ENCODE measurements at regions not wholly inside any gene's neighbourhood (a gene's known extent, or its start where the extent isn't known, plus 50 kb on each side); places are given as distances from the start of the nearest gene placed in this dataset.

GRCh38 chr22:46053563-46054090 is 76.7 kb upstream of the WNT7B start:
- peak; percentile 97 for FAIRE-seq
- peak; percentile 87 for DNase-seq (ENCODE audit: low spot score)

GRCh38 chr22:46054091-46055073 is 77.4 kb upstream of the WNT7B start:
- FAIRE-seq (no peak), DNase-seq (ENCODE audit: low spot score) (peak; percentile 79)

GRCh38 chr22:46055181-46055875 is 78.4 kb upstream of the WNT7B start:
- FAIRE-seq: peak; percentile 77
- no peak for DNase-seq (ENCODE audit: low spot score)

- DNase-seq (ENCODE audit: low spot score) (no peak), FAIRE-seq (no peak)
Observed at GRCh38 chr22:46055911-46056545, 79.1 kb upstream of the WNT7B start.

GRCh38 chr22:46056546-46057245 is 79.7 kb upstream of the WNT7B start:
- DNase-seq (ENCODE audit: low spot score) (no peak), FAIRE-seq (no peak)

GRCh38 chr22:46057246-46058090 is 80.5 kb upstream of the WNT7B start:
- FAIRE-seq: no peak
- no peak for DNase-seq (ENCODE audit: low spot score)

GRCh38 chr22:46058091-46058420 is 81.1 kb upstream of the WNT7B start:
- DNase-seq (ENCODE audit: low spot score) (no peak), FAIRE-seq (no peak)

GRCh38 chr22:46058591-46059519 is 81.9 kb upstream of the WNT7B start:
- DNase-seq (ENCODE audit: low spot score) (no peak), FAIRE-seq (no peak)

- FAIRE-seq (no peak), DNase-seq (ENCODE audit: low spot score) (no peak)
Observed at GRCh38 chr22:46060292-46061123, 83.5 kb upstream of the WNT7B start.

- no peak for DNase-seq (ENCODE audit: low spot score)
- FAIRE-seq: no peak
Observed at GRCh38 chr22:46061124-46061500, 84.2 kb upstream of the WNT7B start.

- DNase-seq (ENCODE audit: low spot score) (no peak), FAIRE-seq (no peak)
Observed at GRCh38 chr22:46061501-46062231, 84.7 kb upstream of the WNT7B start.

- no peak for DNase-seq (ENCODE audit: low spot score)
- FAIRE-seq: no peak
Observed at GRCh38 chr22:46062232-46062615, 85.3 kb upstream of the WNT7B start.

GRCh38 chr22:46062971-46063631 is 86.1 kb upstream of the WNT7B start:
- FAIRE-seq (peak; percentile 63), DNase-seq (ENCODE audit: low spot score) (no peak)

- no peak for DNase-seq (ENCODE audit: low spot score)
- FAIRE-seq: no peak
Observed at GRCh38 chr22:46063846-46064227, 86.5 kb upstream of the PPARA start.

GRCh38 chr22:46064228-46064965 is 85.9 kb upstream of the PPARA start:
- peak; percentile 69 for FAIRE-seq

GRCh38 chr22:46064966-46065666 is 85.2 kb upstream of the PPARA start:
- FAIRE-seq: no peak
- DNase-seq (ENCODE audit: low spot score): no peak

More at GRCh38 chr22:46064228-46064965, 85.9 kb upstream of the PPARA start:
- no peak for DNase-seq (ENCODE audit: low spot score)
